ENCODE measurements at regions not wholly inside any gene's neighbourhood (a gene's known extent, or its start where the extent isn't known, plus 50 kb on each side); places are given as distances from the start of the nearest gene placed in this dataset.

DNA sequence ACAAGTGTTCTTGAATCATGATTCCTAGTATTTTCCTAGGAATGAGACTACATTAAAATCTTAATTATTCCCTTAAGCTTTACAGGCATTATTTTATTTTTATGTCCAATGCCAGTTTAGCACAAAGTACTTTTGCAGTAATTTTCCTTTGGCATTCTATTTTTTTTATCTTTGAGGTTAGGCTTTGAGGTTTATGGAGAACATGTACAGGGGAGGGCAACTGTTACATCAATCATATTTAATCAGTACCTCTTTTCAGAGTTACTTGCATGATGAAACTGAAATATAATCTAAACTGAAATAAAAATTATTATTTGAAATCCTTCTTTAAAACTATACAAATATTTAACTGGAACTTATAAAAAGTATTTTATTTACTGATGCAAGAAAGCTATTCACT, 118.2 kb upstream of the MPDZ start:
- TF ChIP-seq, protein P1, sequence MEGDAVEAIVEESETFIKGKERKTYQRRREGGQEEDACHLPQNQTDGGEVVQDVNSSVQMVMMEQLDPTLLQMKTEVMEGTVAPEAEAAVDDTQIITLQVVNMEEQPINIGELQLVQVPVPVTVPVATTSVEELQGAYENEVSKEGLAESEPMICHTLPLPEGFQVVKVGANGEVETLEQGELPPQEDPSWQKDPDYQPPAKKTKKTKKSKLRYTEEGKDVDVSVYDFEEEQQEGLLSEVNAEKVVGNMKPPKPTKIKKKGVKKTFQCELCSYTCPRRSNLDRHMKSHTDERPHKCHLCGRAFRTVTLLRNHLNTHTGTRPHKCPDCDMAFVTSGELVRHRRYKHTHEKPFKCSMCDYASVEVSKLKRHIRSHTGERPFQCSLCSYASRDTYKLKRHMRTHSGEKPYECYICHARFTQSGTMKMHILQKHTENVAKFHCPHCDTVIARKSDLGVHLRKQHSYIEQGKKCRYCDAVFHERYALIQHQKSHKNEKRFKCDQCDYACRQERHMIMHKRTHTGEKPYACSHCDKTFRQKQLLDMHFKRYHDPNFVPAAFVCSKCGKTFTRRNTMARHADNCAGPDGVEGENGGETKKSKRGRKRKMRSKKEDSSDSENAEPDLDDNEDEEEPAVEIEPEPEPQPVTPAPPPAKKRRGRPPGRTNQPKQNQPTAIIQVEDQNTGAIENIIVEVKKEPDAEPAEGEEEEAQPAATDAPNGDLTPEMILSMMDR (IDR thresholded peaks at IDR 0.05; ENCODE audit: low read depth, low read length, poor library complexity, severe bottlenecking): no peak
- no peak for TF ChIP-seq EZH2phosphoT487 (IDR thresholded peaks at IDR 0.05; ENCODE audit: borderline replicate concordance, low read length)

All from DOHH2 (cell line).